ENCODE measurements at regions not wholly inside any gene's neighbourhood (a gene's known extent, or its start where the extent isn't known, plus 50 kb on each side); places are given as distances from the start of the nearest gene placed in this dataset.
A peak's percentile ranks its signal among the peaks of the same experiment; 100 is the strongest.

GRCh38 chr3:116939091-116939490, 229.5 kb downstream of the TUSC7 start:
- 72 to 85% methylated on average over 2 to 3 of the region's 3 CpGs for WGBS, 2 experiments (ENCODE audit: insufficient coverage in 1 of 2, insufficient read length in 1 of 2)
- no peak overlapping the region for H3K9ac ChIP-seq (ENCODE audit: extremely low read depth, low read length, poor library complexity, severe bottlenecking)
- TF ChIP-seq CTCF (conservative IDR thresholded peaks at IDR 0.05) = no peak
- DNase-seq = peak; percentile 47
- Mint-ChIP-seq H3K4me3 (no peak overlapping the region), H3K27ac (no peak overlapping the region), H3K9me3 (peaks cover 6% of the 10 kb centered on the region), H3K27me3 (ENCODE audit: insufficient read depth) (no peaks in the 10 kb centered on the region), H3K4me1 (no peaks in the 10 kb centered on the region), H3K36me3 (ENCODE audit: low read depth) (no peaks in the 10 kb centered on the region)
- H3K9me3 ChIP-seq (ENCODE audit: control insufficient read depth, low read length) = no peaks in the 10 kb centered on the region
- H3K27me3 ChIP-seq (ENCODE audit: control insufficient read depth, insufficient read depth, low read length, poor library complexity, severe bottlenecking) = no peaks in the 10 kb centered on the region
- H3K4me1 ChIP-seq (ENCODE audit: control insufficient read depth, insufficient read depth, low read length) = no peaks in the 10 kb centered on the region
- no peak overlapping the region for H3K27ac ChIP-seq (ENCODE audit: low read depth, low read length)
- H3K36me3 ChIP-seq (ENCODE audit: control insufficient read depth, insufficient read depth, low read length) = no peaks in the 10 kb centered on the region
- no peak overlapping the region for H3K4me3 ChIP-seq (ENCODE audit: low read length)

GRCh38 chr3:116939550-116939949, 230.0 kb downstream of the TUSC7 start:
- no peak overlapping the region for H3K4me3 Mint-ChIP-seq
- H3K36me3 Mint-ChIP-seq (ENCODE audit: low read depth) = no peaks in the 10 kb centered on the region
- H3K9me3 Mint-ChIP-seq = peaks cover 6% of the 10 kb centered on the region
- no peak for DNase-seq
- no peaks in the 10 kb centered on the region for H3K27me3 ChIP-seq (ENCODE audit: control insufficient read depth, insufficient read depth, low read length, poor library complexity, severe bottlenecking)
- no peaks in the 10 kb centered on the region for H3K4me1 ChIP-seq (ENCODE audit: control insufficient read depth, insufficient read depth, low read length)
- no peak for TF ChIP-seq CTCF (conservative IDR thresholded peaks at IDR 0.05)
- H3K9ac ChIP-seq (ENCODE audit: extremely low read depth, low read length, poor library complexity, severe bottlenecking) = no peak overlapping the region
- no peak overlapping the region for H3K4me3 ChIP-seq (ENCODE audit: low read length)
- H3K27me3 Mint-ChIP-seq (ENCODE audit: insufficient read depth) = no peaks in the 10 kb centered on the region
- no peak overlapping the region for H3K27ac ChIP-seq (ENCODE audit: low read depth, low read length)
- no peaks in the 10 kb centered on the region for H3K36me3 ChIP-seq (ENCODE audit: control insufficient read depth, insufficient read depth, low read length)
- H3K27ac Mint-ChIP-seq = no peak overlapping the region
- no peaks in the 10 kb centered on the region for H3K4me1 Mint-ChIP-seq
- no peaks in the 10 kb centered on the region for H3K9me3 ChIP-seq (ENCODE audit: control insufficient read depth, low read length)

- H3K4me3 Mint-ChIP-seq = no peak overlapping the region
- no peaks in the 10 kb centered on the region for H3K4me1 Mint-ChIP-seq
- DNase-seq = no peak
- H3K36me3 Mint-ChIP-seq (ENCODE audit: low read depth) = no peaks in the 10 kb centered on the region
- no peaks in the 10 kb centered on the region for H3K4me1 ChIP-seq (ENCODE audit: control insufficient read depth, insufficient read depth, low read length)
- H3K27ac Mint-ChIP-seq = no peak overlapping the region
- 80 to 100% methylated on average over 1 to 2 of the region's 2 CpGs for WGBS, 2 experiments (ENCODE audit: insufficient coverage in 1 of 2, insufficient read length in 1 of 2)
- no peak for TF ChIP-seq CTCF (conservative IDR thresholded peaks at IDR 0.05)
- peaks cover 6% of the 10 kb centered on the region for H3K9me3 Mint-ChIP-seq
- H3K27me3 Mint-ChIP-seq (ENCODE audit: insufficient read depth) = no peaks in the 10 kb centered on the region
- H3K9me3 ChIP-seq (ENCODE audit: control insufficient read depth, low read length) = no peaks in the 10 kb centered on the region
- H3K4me3 ChIP-seq (ENCODE audit: low read length) = no peak overlapping the region
- H3K36me3 ChIP-seq (ENCODE audit: control insufficient read depth, insufficient read depth, low read length) = no peaks in the 10 kb centered on the region
- no peaks in the 10 kb centered on the region for H3K27me3 ChIP-seq (ENCODE audit: control insufficient read depth, insufficient read depth, low read length, poor library complexity, severe bottlenecking)
- no peak overlapping the region for H3K27ac ChIP-seq (ENCODE audit: low read depth, low read length)
- no peak overlapping the region for H3K9ac ChIP-seq (ENCODE audit: extremely low read depth, low read length, poor library complexity, severe bottlenecking)
Observed at GRCh38 chr3:116940719-116941118, 231.1 kb downstream of the TUSC7 start.

Data from endodermal cell (in vitro differentiated cells).